Activated CD4-positive, alpha-beta memory T cell treated with anti-CD3 and anti-CD28 coated beads for 36 hours (primary cell): ENCODE measurements at regions not wholly inside any gene's neighbourhood (a gene's known extent, or its start where the extent isn't known, plus 50 kb on each side); places are given as distances from the start of the nearest gene placed in this dataset.

Experiments used
- CTCF ChIA-PET: fragments of 350-600 bp; sonication (Branson Sonifier 250); formaldehyde crosslinking; loops from one replicate; lab custom pipeline; 2021; ENCODE audit warnings: antibody characterized with exemption, inconsistent platforms; lab: Charles Lee
- POLR2A ChIA-PET: fragments of 350-600 bp; sonication (Branson Sonifier 250); formaldehyde crosslinking; loops from one replicate; lab custom pipeline; 2021; ENCODE audit warnings: antibody characterized with exemption; lab: Charles Lee
- DNase-seq: peaks from one replicate; pipeline ENCODE4 v3.0.0-alpha.2; 2020
- H3K27ac Mint-ChIP-seq: one replicate; pipeline ENCODE4 v1.8.0; 2021; ENCODE audit warnings: mixed read lengths
- H3K27me3 Mint-ChIP-seq: one replicate; pipeline ENCODE4 v1.8.0; 2021; ENCODE audit warnings: mixed read lengths
- H3K36me3 Mint-ChIP-seq: one replicate; pipeline ENCODE4 v1.8.0; 2021; ENCODE audit warnings: mixed read lengths
- H3K4me1 Mint-ChIP-seq: one replicate; pipeline ENCODE4 v1.8.0; 2021; ENCODE audit warnings: low read depth, mixed read lengths
- H3K4me3 Mint-ChIP-seq: one replicate; pipeline ENCODE4 v1.8.0; 2021; ENCODE audit warnings: mild to moderate bottlenecking, mixed read lengths
- H3K9me3 Mint-ChIP-seq: one replicate; pipeline ENCODE4 v1.8.0; 2021; ENCODE audit warnings: mixed read lengths
- intact Hi-C: fragments of 100-400 bp; cut with micrococcal nuclease; formaldehyde crosslinking; loops from one replicate; pipeline ENCODE4 v1.15.1; 2023

- no peak for DNase-seq
- H3K4me3 Mint-ChIP-seq = no peak overlapping the region
- H3K27ac Mint-ChIP-seq = no peak overlapping the region
- ChIA-PET POLR2A (no interaction called here), CTCF (no interaction called here)
- intact Hi-C loops = no loop called here
- no peaks in the 10 kb centered on the region for H3K36me3 Mint-ChIP-seq
- H3K4me1 Mint-ChIP-seq = no peaks in the 10 kb centered on the region
- H3K27me3 Mint-ChIP-seq = no peaks in the 10 kb centered on the region
- H3K9me3 Mint-ChIP-seq = peaks cover 3% of the 10 kb centered on the region
Measured at GRCh38 chr13:65860306-65860705, 1369.8 kb downstream of the PCDH9 start.

- no peaks in the 10 kb centered on the region for H3K36me3 Mint-ChIP-seq
- no peaks in the 10 kb centered on the region for H3K4me1 Mint-ChIP-seq
- ChIA-PET CTCF (no interaction called here), POLR2A (no interaction called here)
- no peak for DNase-seq
- intact Hi-C loops = no loop called here
- no peaks in the 10 kb centered on the region for H3K9me3 Mint-ChIP-seq
- H3K4me3 Mint-ChIP-seq = no peak overlapping the region
- H3K27me3 Mint-ChIP-seq = no peaks in the 10 kb centered on the region
- H3K27ac Mint-ChIP-seq = no peak overlapping the region
Measured at GRCh38 chr13:65857942-65858565, 1372.1 kb downstream of the PCDH9 start.

- H3K36me3 Mint-ChIP-seq = no peaks in the 10 kb centered on the region
- H3K27ac Mint-ChIP-seq = no peak overlapping the region
- H3K27me3 Mint-ChIP-seq = no peaks in the 10 kb centered on the region
- intact Hi-C loops = no loop called here
- DNase-seq = no peak
- POLR2A ChIA-PET = interaction anchor here (0.7 kb wide), 1 partner anchor 748 kb away, joined by 3 read pairs; no protein-coding TSS in a partner anchor
- no peaks in the 10 kb centered on the region for H3K9me3 Mint-ChIP-seq
- no peak overlapping the region for H3K4me3 Mint-ChIP-seq
- no peaks in the 10 kb centered on the region for H3K4me1 Mint-ChIP-seq
- CTCF ChIA-PET = no interaction called here
Measured at GRCh38 chr13:65856431-65856830, 1373.7 kb downstream of the PCDH9 start.

- ChIA-PET CTCF (no interaction called here), POLR2A (no interaction called here)
- no peaks in the 10 kb centered on the region for H3K9me3 Mint-ChIP-seq
- no peaks in the 10 kb centered on the region for H3K27me3 Mint-ChIP-seq
- H3K4me3 Mint-ChIP-seq = no peak overlapping the region
- H3K27ac Mint-ChIP-seq = no peak overlapping the region
- no peaks in the 10 kb centered on the region for H3K4me1 Mint-ChIP-seq
- no peak for DNase-seq
- no peaks in the 10 kb centered on the region for H3K36me3 Mint-ChIP-seq
- intact Hi-C loops = no loop called here
Measured at GRCh38 chr13:65855242-65855805, 1374.8 kb downstream of the PCDH9 start.

- intact Hi-C loops = no loop called here
- H3K36me3 Mint-ChIP-seq = no peaks in the 10 kb centered on the region
- ChIA-PET CTCF (interaction anchor here (0.7 kb wide), 1 partner anchor 165 kb away, joined by 3 read pairs; no protein-coding TSS in a partner anchor), POLR2A (no interaction called here)
- H3K27me3 Mint-ChIP-seq = no peaks in the 10 kb centered on the region
- H3K4me1 Mint-ChIP-seq = no peaks in the 10 kb centered on the region
- H3K27ac Mint-ChIP-seq = no peak overlapping the region
- no peak for DNase-seq
- no peak overlapping the region for H3K4me3 Mint-ChIP-seq
- no peaks in the 10 kb centered on the region for H3K9me3 Mint-ChIP-seq
Measured at GRCh38 chr13:65854431-65854830, 1375.7 kb downstream of the PCDH9 start.

- ChIA-PET POLR2A (no interaction called here), CTCF (no interaction called here)
- no peak overlapping the region for H3K4me3 Mint-ChIP-seq
- no peak overlapping the region for H3K27ac Mint-ChIP-seq
- H3K9me3 Mint-ChIP-seq = no peaks in the 10 kb centered on the region
- DNase-seq = no peak
- intact Hi-C loops = no loop called here
- no peaks in the 10 kb centered on the region for H3K27me3 Mint-ChIP-seq
- no peaks in the 10 kb centered on the region for H3K36me3 Mint-ChIP-seq
- H3K4me1 Mint-ChIP-seq = no peaks in the 10 kb centered on the region
Measured at GRCh38 chr13:65844266-65844841, 1385.8 kb downstream of the PCDH9 start.

GRCh38 chr13:65843314-65843731 lies 1386.8 kb downstream of the PCDH9 start:
- ChIA-PET POLR2A (no interaction called here), CTCF (no interaction called here)
- intact Hi-C loops = no loop called here
- no peaks in the 10 kb centered on the region for H3K36me3 Mint-ChIP-seq
- no peaks in the 10 kb centered on the region for H3K9me3 Mint-ChIP-seq
- H3K27me3 Mint-ChIP-seq = no peaks in the 10 kb centered on the region
- no peak overlapping the region for H3K27ac Mint-ChIP-seq
- H3K4me1 Mint-ChIP-seq = no peaks in the 10 kb centered on the region
- DNase-seq = no peak
- no peak overlapping the region for H3K4me3 Mint-ChIP-seq

GRCh38 chr13:65841156-65841555 lies 1389.0 kb downstream of the PCDH9 start:
- H3K27ac Mint-ChIP-seq = no peak overlapping the region
- H3K27me3 Mint-ChIP-seq = no peaks in the 10 kb centered on the region
- ChIA-PET POLR2A (no interaction called here), CTCF (no interaction called here)
- intact Hi-C loops = no loop called here
- H3K4me1 Mint-ChIP-seq = no peaks in the 10 kb centered on the region
- no peaks in the 10 kb centered on the region for H3K36me3 Mint-ChIP-seq
- no peaks in the 10 kb centered on the region for H3K9me3 Mint-ChIP-seq
- no peak overlapping the region for H3K4me3 Mint-ChIP-seq
- DNase-seq = no peak

- ChIA-PET POLR2A (no interaction called here), CTCF (no interaction called here)
- no peaks in the 10 kb centered on the region for H3K27me3 Mint-ChIP-seq
- H3K27ac Mint-ChIP-seq = no peak overlapping the region
- no peak for DNase-seq
- H3K36me3 Mint-ChIP-seq = no peaks in the 10 kb centered on the region
- no peaks in the 10 kb centered on the region for H3K9me3 Mint-ChIP-seq
- H3K4me1 Mint-ChIP-seq = no peaks in the 10 kb centered on the region
- intact Hi-C loops = no loop called here
- H3K4me3 Mint-ChIP-seq = no peak overlapping the region
Measured at GRCh38 chr13:65836066-65836465, 1394.1 kb downstream of the PCDH9 start.

- Mint-ChIP-seq H3K4me1 (no peaks in the 10 kb centered on the region), H3K27me3 (no peaks in the 10 kb centered on the region), H3K27ac (no peak overlapping the region), H3K36me3 (no peaks in the 10 kb centered on the region), H3K9me3 (no peaks in the 10 kb centered on the region), H3K4me3 (no peak overlapping the region)
- no peak for DNase-seq
- ChIA-PET POLR2A (no interaction called here), CTCF (no interaction called here)
- intact Hi-C loops = no loop called here
Measured at GRCh38 chr13:65834897-65835296, 1395.2 kb downstream of the PCDH9 start.

GRCh38 chr13:65830411-65831205 lies 1399.5 kb downstream of the PCDH9 start:
- DNase-seq = no peak

GRCh38 chr13:65829241-65830008 lies 1400.7 kb downstream of the PCDH9 start:
- ChIA-PET CTCF (no interaction called here), POLR2A (no interaction called here)
- intact Hi-C loops = no loop called here
- Mint-ChIP-seq H3K9me3 (peaks cover 3% of the 10 kb centered on the region), H3K4me3 (no peak overlapping the region), H3K4me1 (no peaks in the 10 kb centered on the region), H3K27me3 (no peaks in the 10 kb centered on the region), H3K36me3 (no peaks in the 10 kb centered on the region), H3K27ac (no peak overlapping the region)
- DNase-seq = no peak

More at GRCh38 chr13:65830411-65831205, 1399.5 kb downstream of the PCDH9 start:
- Mint-ChIP-seq H3K27ac (no peak overlapping the region), H3K4me3 (no peak overlapping the region), H3K9me3 (peaks cover 3% of the 10 kb centered on the region), H3K27me3 (no peaks in the 10 kb centered on the region), H3K4me1 (no peaks in the 10 kb centered on the region), H3K36me3 (no peaks in the 10 kb centered on the region)
- intact Hi-C loops = no loop called here
- ChIA-PET CTCF (no interaction called here), POLR2A (no interaction called here)
